ENCODE measurements at regions not wholly inside any gene's neighbourhood (a gene's known extent, or its start where the extent isn't known, plus 50 kb on each side); places are given as distances from the start of the nearest gene placed in this dataset.

- no peaks in the 10 kb centered on the region for H3K9me3 ChIP-seq
- peaks cover 31% of the 10 kb centered on the region for H3K27me3 ChIP-seq
- no peak overlapping the region for H3K27ac ChIP-seq
- H3K4me3 ChIP-seq (ENCODE audit: low read depth in 1 of 2, low read length in 1 of 2) = no peak overlapping the region
- no peaks in the 10 kb centered on the region for H3K36me3 ChIP-seq
- TF ChIP-seq CTCF (IDR thresholded peaks at IDR 0.05) = no peak
- no peaks in the 10 kb centered on the region for H3K4me1 ChIP-seq (ENCODE audit: control insufficient read depth in 1 of 2, insufficient read depth in 1 of 2, low read depth in 1 of 2, low read length in 1 of 2)
These were observed 108.8 kb downstream of the WT1 start for GRCh38 chr11:32326522-32326921.

GRCh38 chr11:32328392-32328791 lies 106.9 kb downstream of the WT1 start:
- no peak for TF ChIP-seq CTCF (IDR thresholded peaks at IDR 0.05)
- no peak overlapping the region for H3K4me3 ChIP-seq (ENCODE audit: low read depth in 1 of 2, low read length in 1 of 2)

DNA sequence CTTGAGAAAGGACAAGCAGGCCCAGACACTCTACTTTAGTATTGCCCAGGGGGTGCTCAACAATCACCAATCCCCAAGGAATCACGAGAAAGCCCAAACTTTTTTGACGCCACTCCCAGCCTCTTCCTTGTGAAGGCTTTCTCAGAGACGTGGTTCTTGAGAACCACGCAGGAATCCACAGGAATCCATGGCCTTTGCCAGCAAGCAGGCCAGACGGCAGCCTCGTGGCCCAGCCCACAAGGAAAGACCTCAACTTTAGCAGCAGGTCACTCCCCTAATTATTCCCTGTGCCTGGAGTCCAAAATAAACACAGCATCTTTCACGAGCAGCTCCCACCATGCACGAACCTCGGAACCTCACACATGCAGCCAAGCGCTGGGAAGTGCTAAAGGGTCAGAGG lies 104.2 kb downstream of the WT1 start:
- no peak for TF ChIP-seq CTCF (IDR thresholded peaks at IDR 0.05)
- H3K27me3 ChIP-seq = peaks cover 63% of the 10 kb centered on the region
- peaks cover 6 to 8% of the 10 kb centered on the region in 2 experiments for H3K4me1 ChIP-seq (ENCODE audit: control insufficient read depth in 1 of 2, insufficient read depth in 1 of 2, low read depth in 1 of 2, low read length in 1 of 2)

More at GRCh38 chr11:32328392-32328791, 106.9 kb downstream of the WT1 start:
- H3K4me1 ChIP-seq (ENCODE audit: control insufficient read depth in 1 of 2, insufficient read depth in 1 of 2, low read depth in 1 of 2, low read length in 1 of 2) = peaks cover 2 to 3% of the 10 kb centered on the region in 2 experiments
- H3K9me3 ChIP-seq = no peaks in the 10 kb centered on the region
- no peak overlapping the region for H3K27ac ChIP-seq
- H3K27me3 ChIP-seq = peaks cover 39% of the 10 kb centered on the region
- no peaks in the 10 kb centered on the region for H3K36me3 ChIP-seq

DNA sequence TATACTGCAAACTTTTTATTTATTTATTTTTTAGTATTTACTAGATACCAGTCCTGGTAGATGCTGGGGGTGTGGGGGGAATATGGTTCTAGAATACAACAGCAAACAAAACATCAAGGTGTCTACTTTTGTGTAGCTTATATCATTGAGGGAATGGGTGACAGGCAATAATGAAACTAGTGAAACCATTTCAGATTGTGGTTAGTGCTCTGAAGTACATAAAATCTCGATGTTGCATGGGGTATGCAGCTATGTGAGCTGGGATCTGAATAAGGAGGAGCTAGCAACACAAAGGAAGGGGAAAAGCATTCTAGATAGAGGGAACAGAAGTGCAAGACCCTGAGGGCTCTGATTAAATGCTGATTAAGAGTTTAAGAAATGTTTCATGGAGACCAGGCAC lies 103.5 kb downstream of the WT1 start:
- Histone ChIP-seq H3K27me3 (peaks cover 67% of the 10 kb centered on the region), H3K4me1 (ENCODE audit: control insufficient read depth in 1 of 2, insufficient read depth in 1 of 2, low read depth in 1 of 2, low read length in 1 of 2) (peaks cover 6 to 8% of the 10 kb centered on the region in 2 experiments), H3K9me3 (no peaks in the 10 kb centered on the region), H3K36me3 (no peaks in the 10 kb centered on the region), H3K27ac (no peak overlapping the region), H3K4me3 (ENCODE audit: low read depth in 1 of 2, low read length in 1 of 2) (no peak overlapping the region)
- TF ChIP-seq CTCF (IDR thresholded peaks at IDR 0.05) = no peak

More for the DNA sequence above, 104.2 kb downstream of the WT1 start:
- Histone ChIP-seq H3K4me3 (ENCODE audit: low read depth in 1 of 2, low read length in 1 of 2) (no peak overlapping the region), H3K27ac (no peak overlapping the region), H3K36me3 (no peaks in the 10 kb centered on the region), H3K9me3 (no peaks in the 10 kb centered on the region)

GRCh38 chr11:32332990-32333319 lies 102.4 kb downstream of the WT1 start:
- peaks cover 75% of the 10 kb centered on the region for H3K27me3 ChIP-seq
- H3K4me1 ChIP-seq (ENCODE audit: control insufficient read depth in 1 of 2, insufficient read depth in 1 of 2, low read depth in 1 of 2, low read length in 1 of 2) = peaks cover 6 to 8% of the 10 kb centered on the region in 2 experiments
- no peak overlapping the region for H3K27ac ChIP-seq
- no peaks in the 10 kb centered on the region for H3K9me3 ChIP-seq
- TF ChIP-seq CTCF (IDR thresholded peaks at IDR 0.05) = no peak
- H3K4me3 ChIP-seq (ENCODE audit: low read depth in 1 of 2, low read length in 1 of 2) = peak overlapping the region in 1 of 2 experiments; percentile 14
- no peaks in the 10 kb centered on the region for H3K36me3 ChIP-seq
